SHP77 (cell line): ENCODE measurements at regions not wholly inside any gene's neighbourhood (a gene's known extent, or its start where the extent isn't known, plus 50 kb on each side); places are given as distances from the start of the nearest gene placed in this dataset.

Source experiments
- DNase-seq, 2 experiments: peaks; one replicate each; lab custom pipeline; 2025; lab: John Stamatoyannopoulos, UW

DNA sequence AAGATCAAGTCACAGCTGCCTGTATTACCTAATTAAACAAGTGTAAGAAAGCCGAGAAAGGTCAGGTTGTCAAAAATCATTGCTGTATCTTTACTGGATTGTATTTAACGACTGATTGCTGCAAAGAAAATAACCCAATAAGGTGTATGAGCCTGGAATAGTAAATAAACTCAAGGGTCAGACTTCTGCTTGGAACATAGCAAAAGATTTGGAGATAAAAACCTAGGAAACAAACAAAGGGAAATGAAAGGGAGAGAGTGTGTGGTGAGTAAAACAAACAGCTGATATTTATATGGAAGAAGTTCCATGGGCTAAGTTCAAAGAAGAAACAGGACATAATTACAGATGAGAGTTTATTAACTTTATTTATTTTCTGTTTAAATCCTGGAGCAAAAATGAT lies 354.0 kb downstream of the TLR4 start:
- DNase-seq: no peak

- DNase-seq: no peak
These were observed 355.5 kb downstream of the TLR4 start for GRCh38 chr9:118059484-118060278.

DNA sequence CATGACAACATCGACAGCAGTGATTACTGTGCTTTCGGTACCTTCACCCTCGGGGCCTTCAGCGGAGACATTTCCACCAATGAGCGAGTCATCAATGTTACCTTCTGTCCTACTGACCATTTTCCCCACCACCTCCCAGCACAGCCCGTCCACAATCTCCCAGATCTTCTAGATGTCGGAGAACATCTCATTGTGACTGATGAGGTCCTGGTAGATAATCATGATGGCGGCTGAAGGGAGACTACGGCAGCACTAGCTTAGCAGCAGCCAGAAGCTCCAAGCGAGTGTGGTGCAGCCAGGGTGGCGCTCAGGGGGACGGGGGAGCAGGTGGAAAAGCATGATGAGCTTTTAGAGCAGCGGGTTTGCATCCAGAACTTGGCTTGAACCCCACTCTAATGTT lies 379.0 kb downstream of the TLR4 start:
- no peak for DNase-seq

DNA sequence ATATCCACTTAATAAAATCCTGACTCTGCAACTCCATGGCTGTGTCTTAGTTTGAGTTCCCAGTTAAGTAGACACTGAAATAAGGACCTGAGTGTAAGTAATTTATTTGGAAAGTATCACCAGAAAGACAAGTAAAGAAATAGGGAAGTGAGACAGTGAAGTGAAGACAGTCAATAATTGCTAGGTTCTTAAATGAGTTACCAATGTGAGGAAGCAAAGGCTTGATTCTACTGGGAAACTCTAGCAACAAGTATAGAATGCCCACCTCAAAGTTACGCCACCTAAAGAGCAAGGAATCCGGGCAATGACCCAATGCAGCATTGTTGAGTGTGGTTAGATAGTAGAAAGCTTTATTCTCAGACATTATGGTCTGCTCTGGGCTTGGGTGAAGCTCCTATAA lies 383.9 kb downstream of the TLR4 start:
- no peak for DNase-seq

- DNase-seq: no peak
These were observed 387.0 kb downstream of the TLR4 start for GRCh38 chr9:118091226-118091625.

GRCh38 chr9:118091711-118092500 lies 387.7 kb downstream of the TLR4 start:
- DNase-seq: no peak

- DNase-seq: no peak
These were observed 390.2 kb downstream of the TLR4 start for GRCh38 chr9:118094387-118094786.

GRCh38 chr9:118100529-118101419 lies 396.6 kb downstream of the TLR4 start:
- DNase-seq: no peak

- no peak for DNase-seq
These were observed 400.2 kb downstream of the TLR4 start for GRCh38 chr9:118104363-118104762.

- DNase-seq: no peak
These were observed 404.8 kb downstream of the TLR4 start for GRCh38 chr9:118108971-118109370.

- no peak for DNase-seq
These were observed 405.3 kb downstream of the TLR4 start for GRCh38 chr9:118109542-118109941.

- no peak for DNase-seq
These were observed 417.2 kb downstream of the TLR4 start for GRCh38 chr9:118121361-118121760.

- DNase-seq: no peak
These were observed 424.1 kb downstream of the TLR4 start for GRCh38 chr9:118128313-118128712.

GRCh38 chr9:118129541-118129940 lies 425.3 kb downstream of the TLR4 start:
- DNase-seq: no peak

DNA sequence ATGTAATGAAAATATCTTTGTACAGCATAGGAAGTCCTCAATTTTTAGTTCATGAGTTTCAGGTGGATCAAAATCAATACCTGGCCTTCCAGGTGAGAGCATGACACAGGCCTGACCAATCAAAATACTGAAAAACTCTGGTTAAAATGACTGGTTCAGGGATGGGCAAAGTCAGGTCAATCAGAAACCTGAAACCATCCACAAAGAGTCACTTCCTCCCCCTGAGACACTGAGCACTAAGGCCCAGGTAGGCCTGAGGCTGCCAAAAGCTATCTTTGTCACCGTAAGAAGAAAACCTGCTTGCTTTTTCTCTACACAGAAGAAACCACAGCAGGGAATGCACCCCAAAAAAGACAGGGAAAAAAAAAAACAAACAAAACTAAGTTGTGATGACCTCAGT lies 444.8 kb downstream of the TLR4 start:
- no peak for DNase-seq

DNA sequence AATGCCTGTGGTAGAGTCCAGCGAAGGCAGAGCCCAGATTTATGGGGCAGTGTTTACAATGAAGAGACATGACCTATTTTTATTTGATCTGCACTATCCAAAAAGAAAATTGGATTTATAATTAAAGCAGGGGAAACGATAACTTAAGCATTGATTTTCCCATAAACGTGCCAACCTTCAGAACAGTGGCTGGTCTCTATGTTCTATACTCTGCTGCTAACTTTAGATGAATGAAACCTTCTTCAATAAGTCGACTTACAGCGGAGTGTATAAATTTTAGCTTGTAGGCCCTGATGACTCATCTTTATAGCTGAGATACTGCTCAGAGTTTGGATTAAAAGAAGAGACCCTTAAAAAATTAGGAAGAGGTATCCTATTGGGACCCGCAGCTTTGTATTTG lies 452.6 kb downstream of the TLR4 start:
- no peak for DNase-seq

GRCh38 chr9:118162716-118163115 lies 458.5 kb downstream of the TLR4 start:
- no peak for DNase-seq

DNA sequence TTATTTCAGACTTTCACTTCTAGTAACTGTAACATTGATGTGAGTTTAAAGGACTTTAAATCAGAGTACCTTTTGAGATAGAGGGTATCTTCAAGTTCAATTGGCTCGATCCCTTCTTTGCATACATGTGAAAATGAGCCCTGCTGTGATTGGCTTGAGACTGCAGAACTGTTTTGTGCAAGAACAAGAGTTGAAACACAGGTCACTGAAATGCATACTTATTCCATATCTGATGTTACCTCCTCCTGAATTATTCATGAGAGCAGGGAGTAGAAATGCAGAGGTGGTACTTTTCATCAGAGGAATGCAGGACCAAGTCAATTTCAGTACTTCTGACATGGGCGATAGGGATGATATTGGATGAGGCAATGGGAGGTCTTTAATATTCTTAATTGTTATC lies 459.5 kb downstream of the TLR4 start:
- DNase-seq: no peak

GRCh38 chr9:118165451-118165850 lies 461.2 kb downstream of the TLR4 start:
- no peak for DNase-seq

GRCh38 chr9:118170032-118170955 lies 466.1 kb downstream of the TLR4 start:
- peak; percentile 40 to 51 for DNase-seq

DNA sequence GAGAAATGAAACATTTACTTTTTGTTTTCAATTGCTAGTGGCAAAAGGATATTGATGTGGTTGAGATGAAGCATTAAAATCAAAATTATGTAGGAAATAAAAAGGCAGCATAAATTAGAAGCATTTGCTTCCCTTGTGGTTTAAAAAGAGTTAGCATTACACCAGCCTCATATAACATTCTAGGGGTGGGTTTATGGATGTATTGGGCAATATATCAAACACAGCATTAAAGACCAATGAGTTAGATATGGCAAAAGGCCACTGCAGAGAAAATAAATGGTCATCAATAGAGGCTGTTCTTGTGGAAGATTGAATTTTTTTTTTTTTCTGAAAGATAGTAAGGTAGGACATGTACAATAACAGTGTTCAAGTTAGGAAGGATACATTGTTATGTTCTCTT lies 473.0 kb downstream of the TLR4 start:
- no peak for DNase-seq
